Lower lobe of right lung (tissue), 2 donors: ENCODE measurements at regions not wholly inside any gene's neighbourhood (a gene's known extent, or its start where the extent isn't known, plus 50 kb on each side); places are given as distances from the start of the nearest gene placed in this dataset.

ENCODE experiments used
- ATAC-seq, 2 donors: fragments of 200-7000 bp; cut with Tn5 transposase; one replicate each; pipeline ENCODE4 v1.9.1; 2020 to 2022; ENCODE audit warnings: mild to moderate bottlenecking in 2 of 2, moderate library complexity in 2 of 2
- DNase-seq: peaks from one replicate; pipeline ENCODE4 v3.0.0-alpha.2; 2020
- H3K27ac ChIP-seq: fragments of 200-600 bp; one replicate; pipeline ENCODE4 v1.8.0; 2022
- H3K27me3 ChIP-seq: fragments of 200-600 bp; one replicate; pipeline ENCODE4 v1.8.0; 2022; ENCODE audit warnings: low read depth
- H3K36me3 ChIP-seq: fragments of 200-600 bp; one replicate; pipeline ENCODE4 v1.8.0; 2022; ENCODE audit warnings: mild to moderate bottlenecking
- H3K4me1 ChIP-seq: fragments of 200-600 bp; one replicate; pipeline ENCODE4 v1.8.0; 2022
- H3K4me3 ChIP-seq: fragments of 200-600 bp; one replicate; pipeline ENCODE4 v1.8.0; 2022; ENCODE audit warnings: mild to moderate bottlenecking
- H3K9me3 ChIP-seq: fragments of 200-600 bp; one replicate; pipeline ENCODE4 v1.8.0; 2022
- CTCF ChIP-seq: fragments of 200-600 bp; IDR thresholded peaks from one replicate; pipeline ENCODE4 v1.8.0; 2022; ENCODE audit warnings: antibody characterized with exemption, mild to moderate bottlenecking
- intact Hi-C: fragments of 100-400 bp; cut with DNase I; formaldehyde crosslinking; loops from one replicate; pipeline ENCODE4 v1.11.0; 2022
- donor health status: DM: no; HTN: yes; CAD: no; lungs with severe emphysema.

DNA sequence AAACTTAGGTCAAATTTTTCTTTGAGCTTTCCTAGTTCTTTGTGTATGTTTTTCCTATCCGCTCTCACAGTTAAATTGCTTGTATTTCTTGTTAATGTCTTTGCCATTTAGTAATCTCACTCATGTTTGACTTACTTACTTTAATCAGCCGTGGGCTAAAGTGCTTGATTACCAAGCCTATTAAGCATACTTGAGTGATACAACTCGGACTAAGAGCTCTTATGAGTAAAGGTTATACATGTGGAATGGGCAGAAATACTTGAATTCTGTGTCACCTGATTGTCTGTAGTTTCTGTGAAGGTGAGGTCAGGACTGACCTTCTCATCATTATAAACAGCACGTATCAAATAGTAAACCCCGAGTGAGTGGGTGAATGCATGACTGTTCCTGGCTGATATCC lies 664.5 kb downstream of the PDHA2 start:
- Histone ChIP-seq H3K36me3 (no peaks in the 10 kb centered on the region), H3K27me3 (no peaks in the 10 kb centered on the region), H3K4me1 (no peaks in the 10 kb centered on the region), H3K4me3 (no peak overlapping the region), H3K9me3 (no peaks in the 10 kb centered on the region), H3K27ac (no peak overlapping the region)
- intact Hi-C loops, result no loop called here
- DNase-seq (no peak), ATAC-seq (peak; percentile 51 to 84)
- no peak for TF ChIP-seq CTCF

DNA sequence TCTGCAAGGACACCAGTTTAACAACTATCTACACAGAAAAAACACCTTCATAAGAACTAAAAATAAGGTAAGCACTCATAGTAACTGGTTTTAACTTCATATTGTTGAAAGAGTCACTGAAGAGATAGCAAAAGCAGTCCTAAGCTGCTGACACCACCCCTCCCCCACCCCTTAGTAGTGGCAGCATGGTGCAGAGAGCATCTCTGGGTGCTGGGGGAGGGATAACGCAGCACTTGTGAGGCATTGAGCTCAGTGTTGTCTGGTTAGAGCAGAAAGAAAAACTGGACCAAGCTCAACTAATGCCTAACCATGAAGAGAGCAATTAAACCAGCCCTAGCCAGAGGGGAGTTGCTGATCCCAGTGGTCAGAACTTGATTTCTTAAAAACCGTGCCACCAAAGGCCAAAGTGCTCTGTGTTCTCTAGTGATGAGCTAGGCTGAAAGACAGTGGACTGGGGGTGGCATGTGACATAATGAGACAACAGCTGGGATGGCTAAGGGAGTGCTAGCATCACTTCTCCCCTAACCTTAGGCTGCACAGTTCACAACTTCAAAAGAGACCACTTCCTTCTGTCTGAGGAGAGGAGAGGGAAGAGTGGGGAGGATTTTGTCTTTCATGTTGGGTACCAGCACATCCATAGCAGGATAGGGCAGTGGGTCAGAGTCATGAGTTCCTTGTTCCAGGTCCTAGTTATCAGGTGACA lies 669.3 kb downstream of the PDHA2 start:
- ATAC-seq (peak in 1 of 2 donors; percentile 25), DNase-seq (no peak)
- H3K27ac ChIP-seq, result no peak overlapping the region
- no peak for TF ChIP-seq CTCF
- H3K9me3 ChIP-seq, result no peaks in the 10 kb centered on the region
- intact Hi-C loops, result no loop called here
- no peak overlapping the region for H3K4me3 ChIP-seq
- no peaks in the 10 kb centered on the region for H3K27me3 ChIP-seq
- no peaks in the 10 kb centered on the region for H3K4me1 ChIP-seq
- no peaks in the 10 kb centered on the region for H3K36me3 ChIP-seq

DNA sequence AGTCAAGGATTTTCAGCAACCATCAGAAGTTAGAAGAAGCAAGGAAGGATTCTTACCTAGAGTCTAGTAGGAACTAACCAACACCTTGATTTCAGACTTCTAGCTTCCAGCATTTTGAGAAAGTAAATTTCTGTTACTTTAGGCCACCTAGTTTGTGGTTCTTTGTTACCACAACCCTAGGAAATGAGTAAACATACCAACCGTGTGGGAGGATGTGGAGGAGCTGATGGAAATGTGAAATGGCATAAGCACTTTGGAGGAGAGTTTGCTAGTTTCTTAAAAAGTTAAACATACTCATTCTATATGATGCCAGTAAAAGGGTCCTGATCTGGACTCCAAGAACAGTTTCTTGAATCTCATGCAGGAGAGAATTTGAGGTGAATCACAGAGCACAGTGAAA lies 679.4 kb downstream of the PDHA2 start:
- Histone ChIP-seq H3K4me3 (no peak overlapping the region), H3K4me1 (no peaks in the 10 kb centered on the region), H3K27me3 (no peaks in the 10 kb centered on the region), H3K36me3 (no peaks in the 10 kb centered on the region), H3K27ac (no peak overlapping the region), H3K9me3 (no peaks in the 10 kb centered on the region)
- DNase-seq, result no peak
- TF ChIP-seq CTCF, result no peak
- intact Hi-C loops, result no loop called here
- no peak for ATAC-seq

GRCh38 chr4:96521046-96521536 lies 681.2 kb downstream of the PDHA2 start:
- intact Hi-C loops, result no loop called here

GRCh38 chr4:96523611-96524010 lies 683.7 kb downstream of the PDHA2 start:
- H3K4me3 ChIP-seq, result no peak overlapping the region
- DNase-seq, result no peak
- intact Hi-C loops, result no loop called here
- no peaks in the 10 kb centered on the region for H3K4me1 ChIP-seq
- no peaks in the 10 kb centered on the region for H3K27me3 ChIP-seq
- TF ChIP-seq CTCF, result no peak
- H3K27ac ChIP-seq, result no peak overlapping the region
- H3K36me3 ChIP-seq, result no peaks in the 10 kb centered on the region
- ATAC-seq, result no peak
- no peaks in the 10 kb centered on the region for H3K9me3 ChIP-seq

More at GRCh38 chr4:96521046-96521536, 681.2 kb downstream of the PDHA2 start:
- no peak for TF ChIP-seq CTCF
- DNase-seq, result no peak
- ATAC-seq, result peak in 1 of 2 donors; percentile 38
- Histone ChIP-seq H3K27ac (no peak overlapping the region), H3K9me3 (no peaks in the 10 kb centered on the region), H3K4me3 (no peak overlapping the region), H3K4me1 (no peaks in the 10 kb centered on the region), H3K27me3 (no peaks in the 10 kb centered on the region), H3K36me3 (no peaks in the 10 kb centered on the region)
